NT2/D1 (cell line): ENCODE measurements at regions not wholly inside any gene's neighbourhood (a gene's known extent, or its start where the extent isn't known, plus 50 kb on each side); places are given as distances from the start of the nearest gene placed in this dataset.

Source experiments
- SUZ12 ChIP-seq: IDR thresholded peaks from 2 replicates; pipeline ENCODE4 v1.6.1; 2011; ENCODE audit not compliant: insufficient read length, insufficient read depth; ENCODE audit errors: extremely low read depth
- YY1 ChIP-seq: IDR thresholded peaks from 2 replicates; pipeline ENCODE4 v1.6.1; 2011; ENCODE audit not compliant: insufficient read length, insufficient read depth
- ZNF274 ChIP-seq: IDR thresholded peaks from 2 replicates; pipeline ENCODE4 v1.6.1; 2011; ENCODE audit warnings: mild to moderate bottlenecking, low read depth, low read length

DNA sequence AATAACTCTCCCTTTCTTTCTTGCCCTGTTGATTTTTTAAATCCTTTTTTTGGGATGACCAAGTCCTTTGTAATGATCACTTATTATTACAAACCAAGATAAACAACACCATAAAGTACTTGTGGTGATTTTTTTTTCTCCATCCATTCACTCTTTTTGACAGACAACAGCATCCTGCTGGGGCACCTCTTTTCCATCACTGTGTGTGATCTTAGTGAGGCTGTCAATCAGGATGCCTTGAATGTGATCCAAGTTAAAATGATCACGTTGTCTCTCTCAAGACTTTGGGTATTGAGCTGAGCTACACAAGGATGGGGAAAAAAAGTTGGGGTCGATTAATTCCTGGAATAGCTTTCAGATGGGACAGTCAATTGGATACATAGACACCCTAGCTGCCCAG, 73.6 kb upstream of the PPP2R2B start:
- TF ChIP-seq YY1 (no peak), SUZ12 (no peak), ZNF274 (no peak)
